ENCODE measurements at regions not wholly inside any gene's neighbourhood (a gene's known extent, or its start where the extent isn't known, plus 50 kb on each side); places are given as distances from the start of the nearest gene placed in this dataset.

DNA sequence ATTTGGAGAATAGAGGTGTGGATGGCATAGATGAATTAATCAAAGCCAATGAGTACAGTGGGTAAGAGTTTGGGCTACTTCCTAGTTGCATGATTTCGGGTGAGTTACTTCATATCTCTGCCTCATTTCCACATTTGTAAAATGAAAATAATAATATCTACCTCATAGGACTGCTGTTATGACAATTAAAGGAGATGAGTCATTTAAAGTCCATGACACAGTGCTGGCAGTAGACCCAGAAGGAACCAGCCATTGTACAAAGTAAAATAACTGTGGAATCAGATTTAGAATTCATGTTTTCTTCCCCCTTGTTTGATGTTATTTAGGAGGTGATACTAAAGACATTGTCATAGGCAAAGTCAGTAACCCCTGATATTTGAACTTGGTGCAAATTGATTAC is 139.5 kb upstream of the SLC27A6 start:
- Histone ChIP-seq H3K4me3 (no peak overlapping the region), H3K27me3 (ENCODE audit: insufficient read depth) (no peaks in the 10 kb centered on the region), H2AFZ (no peak overlapping the region), H3K36me3 (ENCODE audit: insufficient read depth) (no peaks in the 10 kb centered on the region), H3K4me2 (no peak overlapping the region), H3K4me1 (ENCODE audit: insufficient read depth) (peaks cover 8% of the 10 kb centered on the region; the same call in 1 of the 2 replicates), H3K27ac (ENCODE audit: low read depth) (no peak overlapping the region), H3K79me2 (replicated peaks; ENCODE audit: insufficient read depth) (no peaks in the 10 kb centered on the region), H3K9me2 (ENCODE audit: insufficient read depth) (no peaks in the 10 kb centered on the region), H3F3A (replicated peaks; ENCODE audit: low read depth) (no peaks in the 10 kb centered on the region), H4K20me1 (replicated peaks; ENCODE audit: insufficient read depth) (no peaks in the 10 kb centered on the region)
- DNase-seq (ENCODE audit: low spot score) (no peak), ATAC-seq (no peak)
- Mint-ChIP-seq H3K9me3 (no peaks in the 10 kb centered on the region), H3K36me3 (ENCODE audit: low read depth) (no peaks in the 10 kb centered on the region), H3K27ac (no peak overlapping the region), H3K27me3 (ENCODE audit: insufficient read depth, low read depth, poor library complexity) (no peaks in the 10 kb centered on the region), H3K4me3 (no peak overlapping the region), H3K4me1 (peaks cover 10% of the 10 kb centered on the region)
- TF ChIP-seq, protein P1, sequence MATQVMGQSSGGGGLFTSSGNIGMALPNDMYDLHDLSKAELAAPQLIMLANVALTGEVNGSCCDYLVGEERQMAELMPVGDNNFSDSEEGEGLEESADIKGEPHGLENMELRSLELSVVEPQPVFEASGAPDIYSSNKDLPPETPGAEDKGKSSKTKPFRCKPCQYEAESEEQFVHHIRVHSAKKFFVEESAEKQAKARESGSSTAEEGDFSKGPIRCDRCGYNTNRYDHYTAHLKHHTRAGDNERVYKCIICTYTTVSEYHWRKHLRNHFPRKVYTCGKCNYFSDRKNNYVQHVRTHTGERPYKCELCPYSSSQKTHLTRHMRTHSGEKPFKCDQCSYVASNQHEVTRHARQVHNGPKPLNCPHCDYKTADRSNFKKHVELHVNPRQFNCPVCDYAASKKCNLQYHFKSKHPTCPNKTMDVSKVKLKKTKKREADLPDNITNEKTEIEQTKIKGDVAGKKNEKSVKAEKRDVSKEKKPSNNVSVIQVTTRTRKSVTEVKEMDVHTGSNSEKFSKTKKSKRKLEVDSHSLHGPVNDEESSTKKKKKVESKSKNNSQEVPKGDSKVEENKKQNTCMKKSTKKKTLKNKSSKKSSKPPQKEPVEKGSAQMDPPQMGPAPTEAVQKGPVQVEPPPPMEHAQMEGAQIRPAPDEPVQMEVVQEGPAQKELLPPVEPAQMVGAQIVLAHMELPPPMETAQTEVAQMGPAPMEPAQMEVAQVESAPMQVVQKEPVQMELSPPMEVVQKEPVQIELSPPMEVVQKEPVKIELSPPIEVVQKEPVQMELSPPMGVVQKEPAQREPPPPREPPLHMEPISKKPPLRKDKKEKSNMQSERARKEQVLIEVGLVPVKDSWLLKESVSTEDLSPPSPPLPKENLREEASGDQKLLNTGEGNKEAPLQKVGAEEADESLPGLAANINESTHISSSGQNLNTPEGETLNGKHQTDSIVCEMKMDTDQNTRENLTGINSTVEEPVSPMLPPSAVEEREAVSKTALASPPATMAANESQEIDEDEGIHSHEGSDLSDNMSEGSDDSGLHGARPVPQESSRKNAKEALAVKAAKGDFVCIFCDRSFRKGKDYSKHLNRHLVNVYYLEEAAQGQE (IDR thresholded peaks at IDR 0.05; ENCODE audit: unreplicated experiment) = no peak
- TF ChIP-seq STAT1 (IDR thresholded peaks at IDR 0.05; ENCODE audit: unreplicated experiment) = no peak
- TF ChIP-seq NANOG (IDR thresholded peaks at IDR 0.05; ENCODE audit: borderline replicate concordance) = no peak
- TF ChIP-seq, protein P2, sequence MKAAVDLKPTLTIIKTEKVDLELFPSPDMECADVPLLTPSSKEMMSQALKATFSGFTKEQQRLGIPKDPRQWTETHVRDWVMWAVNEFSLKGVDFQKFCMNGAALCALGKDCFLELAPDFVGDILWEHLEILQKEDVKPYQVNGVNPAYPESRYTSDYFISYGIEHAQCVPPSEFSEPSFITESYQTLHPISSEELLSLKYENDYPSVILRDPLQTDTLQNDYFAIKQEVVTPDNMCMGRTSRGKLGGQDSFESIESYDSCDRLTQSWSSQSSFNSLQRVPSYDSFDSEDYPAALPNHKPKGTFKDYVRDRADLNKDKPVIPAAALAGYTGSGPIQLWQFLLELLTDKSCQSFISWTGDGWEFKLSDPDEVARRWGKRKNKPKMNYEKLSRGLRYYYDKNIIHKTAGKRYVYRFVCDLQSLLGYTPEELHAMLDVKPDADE (IDR thresholded peaks at IDR 0.05) = no peak
- no peak for TF ChIP-seq ZNF114 (CRISPR knock-in tag; IDR thresholded peaks at IDR 0.05)
- TF ChIP-seq POLR2AphosphoS5 (IDR thresholded peaks at IDR 0.05; ENCODE audit: low read depth) = no peak
- no peak for TF ChIP-seq ZNF331 (CRISPR knock-in tag; IDR thresholded peaks at IDR 0.05; ENCODE audit: low read depth)
- no peak for TF ChIP-seq JUNB (IDR thresholded peaks at IDR 0.05; ENCODE audit: unreplicated experiment)

DNA sequence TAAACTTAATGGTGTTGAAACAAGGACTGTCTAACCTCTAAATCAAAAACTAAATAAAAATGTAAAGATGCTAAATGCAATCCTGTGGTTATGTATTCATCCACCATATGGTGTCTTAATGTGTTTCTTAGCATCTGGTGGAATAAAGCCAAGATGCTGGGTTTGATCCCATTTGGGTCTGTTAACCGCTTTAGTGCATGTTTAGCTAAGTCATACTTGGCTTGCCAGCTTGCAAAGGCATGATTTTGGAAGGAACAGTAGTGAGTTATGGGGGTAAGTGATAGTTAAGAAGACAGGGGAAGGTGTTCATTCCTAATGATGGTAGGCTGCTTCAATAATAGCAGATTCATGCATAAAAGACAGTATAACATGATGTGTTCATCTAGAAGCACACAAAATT is 139.0 kb upstream of the SLC27A6 start:
- Mint-ChIP-seq H3K9me3 (no peaks in the 10 kb centered on the region), H3K4me3 (no peak overlapping the region), H3K36me3 (ENCODE audit: low read depth) (no peaks in the 10 kb centered on the region), H3K27me3 (ENCODE audit: insufficient read depth, low read depth, poor library complexity) (no peaks in the 10 kb centered on the region), H3K27ac (no peak overlapping the region), H3K4me1 (peaks cover 10% of the 10 kb centered on the region)
- Histone ChIP-seq H3K36me3 (ENCODE audit: insufficient read depth) (no peaks in the 10 kb centered on the region), H4K20me1 (replicated peaks; ENCODE audit: insufficient read depth) (no peaks in the 10 kb centered on the region), H2AFZ (no peak overlapping the region), H3K4me2 (no peak overlapping the region), H3K9me2 (ENCODE audit: insufficient read depth) (no peaks in the 10 kb centered on the region), H3K27ac (ENCODE audit: low read depth) (no peak overlapping the region), H3K4me1 (ENCODE audit: insufficient read depth) (peaks cover 8% of the 10 kb centered on the region; the same call in 1 of the 2 replicates), H3K27me3 (ENCODE audit: insufficient read depth) (no peaks in the 10 kb centered on the region), H3F3A (replicated peaks; ENCODE audit: low read depth) (no peaks in the 10 kb centered on the region), H3K4me3 (no peak overlapping the region), H3K79me2 (replicated peaks; ENCODE audit: insufficient read depth) (no peaks in the 10 kb centered on the region)
- DNase-seq (ENCODE audit: low spot score) = no peak
- ATAC-seq = no peak
- TF ChIP-seq JUNB (IDR thresholded peaks at IDR 0.05; ENCODE audit: unreplicated experiment) (no peak), ZNF114 (CRISPR knock-in tag; IDR thresholded peaks at IDR 0.05) (no peak)
- TF ChIP-seq, protein P3, sequence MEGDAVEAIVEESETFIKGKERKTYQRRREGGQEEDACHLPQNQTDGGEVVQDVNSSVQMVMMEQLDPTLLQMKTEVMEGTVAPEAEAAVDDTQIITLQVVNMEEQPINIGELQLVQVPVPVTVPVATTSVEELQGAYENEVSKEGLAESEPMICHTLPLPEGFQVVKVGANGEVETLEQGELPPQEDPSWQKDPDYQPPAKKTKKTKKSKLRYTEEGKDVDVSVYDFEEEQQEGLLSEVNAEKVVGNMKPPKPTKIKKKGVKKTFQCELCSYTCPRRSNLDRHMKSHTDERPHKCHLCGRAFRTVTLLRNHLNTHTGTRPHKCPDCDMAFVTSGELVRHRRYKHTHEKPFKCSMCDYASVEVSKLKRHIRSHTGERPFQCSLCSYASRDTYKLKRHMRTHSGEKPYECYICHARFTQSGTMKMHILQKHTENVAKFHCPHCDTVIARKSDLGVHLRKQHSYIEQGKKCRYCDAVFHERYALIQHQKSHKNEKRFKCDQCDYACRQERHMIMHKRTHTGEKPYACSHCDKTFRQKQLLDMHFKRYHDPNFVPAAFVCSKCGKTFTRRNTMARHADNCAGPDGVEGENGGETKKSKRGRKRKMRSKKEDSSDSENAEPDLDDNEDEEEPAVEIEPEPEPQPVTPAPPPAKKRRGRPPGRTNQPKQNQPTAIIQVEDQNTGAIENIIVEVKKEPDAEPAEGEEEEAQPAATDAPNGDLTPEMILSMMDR (conservative IDR thresholded peaks at IDR 0.05; ENCODE audit: low read depth in 2 of 2) = no peak

All from GM23338 (cell line).